ENCODE measurements at regions not wholly inside any gene's neighbourhood (a gene's known extent, or its start where the extent isn't known, plus 50 kb on each side); places are given as distances from the start of the nearest gene placed in this dataset.

DNA sequence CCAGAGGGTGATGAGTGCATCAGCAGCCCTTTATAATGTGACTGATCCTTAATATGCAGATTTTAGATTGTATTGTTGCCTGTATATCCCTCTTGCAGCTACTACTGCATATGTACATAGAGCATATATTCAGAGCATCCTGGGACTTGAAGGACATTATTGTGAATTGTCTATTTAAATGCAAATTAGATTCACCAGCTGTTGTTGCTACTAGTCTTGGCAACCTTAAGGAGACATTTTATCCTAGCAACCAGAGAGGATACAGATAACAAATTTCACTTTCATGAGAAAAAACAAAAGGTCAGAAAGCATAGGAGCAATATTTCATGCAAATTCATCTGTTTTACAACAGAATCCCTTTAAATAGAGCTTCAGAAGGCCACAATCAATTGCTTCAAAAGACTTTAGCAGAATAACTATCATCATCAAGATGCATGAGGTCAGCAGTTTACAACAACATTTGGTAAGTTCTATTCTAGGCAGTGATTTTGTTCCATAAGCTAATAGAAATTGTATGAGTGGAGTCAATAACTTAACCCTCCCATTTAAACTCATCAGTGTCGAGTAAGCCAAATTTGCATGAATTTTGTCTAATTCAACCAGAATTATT lies 148.6 kb downstream of the GC start:
- ChIA-PET POLR2A (ENCODE audit: unreplicated experiment) (no interaction called here), CTCF (no interaction called here)
- no peak for DNase-seq
- no peaks in the 10 kb centered on the region for H3F3A ChIP-seq (ENCODE audit: insufficient read depth, low read depth)
- no peaks in the 10 kb centered on the region for H3K36me3 ChIP-seq (ENCODE audit: low read depth)
- intact Hi-C loops (cut with micrococcal nuclease; ENCODE audit: unreplicated experiment) = no loop called here
- H3K4me3 ChIP-seq = no peak overlapping the region
- H3K27me3 ChIP-seq (ENCODE audit: insufficient read depth, low read depth) = no peaks in the 10 kb centered on the region
- no peaks in the 10 kb centered on the region for H3K9me3 ChIP-seq (ENCODE audit: insufficient read depth, low read depth)
- no peaks in the 10 kb centered on the region for H4K20me1 ChIP-seq (ENCODE audit: insufficient read depth)
- no peaks in the 10 kb centered on the region for H3K4me1 ChIP-seq (replicated peaks; ENCODE audit: insufficient read depth)
- H2AFZ ChIP-seq = no peak overlapping the region
- TF ChIP-seq, protein P1, sequence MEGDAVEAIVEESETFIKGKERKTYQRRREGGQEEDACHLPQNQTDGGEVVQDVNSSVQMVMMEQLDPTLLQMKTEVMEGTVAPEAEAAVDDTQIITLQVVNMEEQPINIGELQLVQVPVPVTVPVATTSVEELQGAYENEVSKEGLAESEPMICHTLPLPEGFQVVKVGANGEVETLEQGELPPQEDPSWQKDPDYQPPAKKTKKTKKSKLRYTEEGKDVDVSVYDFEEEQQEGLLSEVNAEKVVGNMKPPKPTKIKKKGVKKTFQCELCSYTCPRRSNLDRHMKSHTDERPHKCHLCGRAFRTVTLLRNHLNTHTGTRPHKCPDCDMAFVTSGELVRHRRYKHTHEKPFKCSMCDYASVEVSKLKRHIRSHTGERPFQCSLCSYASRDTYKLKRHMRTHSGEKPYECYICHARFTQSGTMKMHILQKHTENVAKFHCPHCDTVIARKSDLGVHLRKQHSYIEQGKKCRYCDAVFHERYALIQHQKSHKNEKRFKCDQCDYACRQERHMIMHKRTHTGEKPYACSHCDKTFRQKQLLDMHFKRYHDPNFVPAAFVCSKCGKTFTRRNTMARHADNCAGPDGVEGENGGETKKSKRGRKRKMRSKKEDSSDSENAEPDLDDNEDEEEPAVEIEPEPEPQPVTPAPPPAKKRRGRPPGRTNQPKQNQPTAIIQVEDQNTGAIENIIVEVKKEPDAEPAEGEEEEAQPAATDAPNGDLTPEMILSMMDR (conservative IDR thresholded peaks at IDR 0.05) = no peak
- TF ChIP-seq EZH2 (IDR thresholded peaks at IDR 0.05; ENCODE audit: low read depth) = no peak
- no peaks in the 10 kb centered on the region for H3K79me2 ChIP-seq (ENCODE audit: low read depth)
- H3K27ac ChIP-seq = no peak overlapping the region
- H3K9me2 ChIP-seq (ENCODE audit: insufficient read depth) = no peaks in the 10 kb centered on the region
- no peak overlapping the region for H3K4me2 ChIP-seq
- BruUV-seq (replicated peaks) = no TSS peak

- no peaks in the 10 kb centered on the region for H3K36me3 ChIP-seq (ENCODE audit: low read depth)
- BruUV-seq (replicated peaks) = no TSS peak
- no peak overlapping the region for H3K4me2 ChIP-seq
- DNase-seq = no peak
- no peak overlapping the region for H3K27ac ChIP-seq
- no peak overlapping the region for H3K4me3 ChIP-seq
- no peaks in the 10 kb centered on the region for H4K20me1 ChIP-seq (ENCODE audit: insufficient read depth)
- H3K4me1 ChIP-seq (replicated peaks; ENCODE audit: insufficient read depth) = no peaks in the 10 kb centered on the region
- TF ChIP-seq, protein P1 (conservative IDR thresholded peaks at IDR 0.05) = no peak
- TF ChIP-seq EZH2 (IDR thresholded peaks at IDR 0.05; ENCODE audit: low read depth) = no peak
- intact Hi-C loops (cut with micrococcal nuclease; ENCODE audit: unreplicated experiment) = no loop called here
- no peaks in the 10 kb centered on the region for H3K9me3 ChIP-seq (ENCODE audit: insufficient read depth, low read depth)
- H3K27me3 ChIP-seq (ENCODE audit: insufficient read depth, low read depth) = no peaks in the 10 kb centered on the region
- ChIA-PET POLR2A (ENCODE audit: unreplicated experiment) (no interaction called here), CTCF (no interaction called here)
- H3K9me2 ChIP-seq (ENCODE audit: insufficient read depth) = no peaks in the 10 kb centered on the region
- no peak overlapping the region for H2AFZ ChIP-seq
- no peaks in the 10 kb centered on the region for H3K79me2 ChIP-seq (ENCODE audit: low read depth)
- H3F3A ChIP-seq (ENCODE audit: insufficient read depth, low read depth) = no peaks in the 10 kb centered on the region
Observed at GRCh38 chr4:71634364-71634763, 149.5 kb downstream of the GC start.

GRCh38 chr4:71630803-71631202 lies 153.1 kb downstream of the GC start:
- H3K36me3 ChIP-seq (ENCODE audit: low read depth) = no peaks in the 10 kb centered on the region
- H3K9me3 ChIP-seq (ENCODE audit: insufficient read depth, low read depth) = no peaks in the 10 kb centered on the region
- no peaks in the 10 kb centered on the region for H3K79me2 ChIP-seq (ENCODE audit: low read depth)
- H3F3A ChIP-seq (ENCODE audit: insufficient read depth, low read depth) = no peaks in the 10 kb centered on the region
- BruUV-seq (replicated peaks) = no TSS peak
- H3K4me1 ChIP-seq (replicated peaks; ENCODE audit: insufficient read depth) = no peaks in the 10 kb centered on the region
- H3K9me2 ChIP-seq (ENCODE audit: insufficient read depth) = no peaks in the 10 kb centered on the region
- H2AFZ ChIP-seq = no peak overlapping the region; the same call in 1 of the 2 replicates
- ChIA-PET CTCF (no interaction called here), POLR2A (ENCODE audit: unreplicated experiment) (no interaction called here)
- no peak for TF ChIP-seq EZH2 (IDR thresholded peaks at IDR 0.05; ENCODE audit: low read depth)
- TF ChIP-seq, protein P1 (conservative IDR thresholded peaks at IDR 0.05) = no peak
- H3K27me3 ChIP-seq (ENCODE audit: insufficient read depth, low read depth) = no peaks in the 10 kb centered on the region
- peak overlapping the region; percentile 18; the same call in 1 of the 2 replicates for H3K27ac ChIP-seq
- H4K20me1 ChIP-seq (ENCODE audit: insufficient read depth) = no peaks in the 10 kb centered on the region
- H3K4me3 ChIP-seq = no peak overlapping the region
- intact Hi-C loops (cut with micrococcal nuclease; ENCODE audit: unreplicated experiment) = no loop called here
- DNase-seq = no peak
- no peak overlapping the region for H3K4me2 ChIP-seq

Data from PC-9 (cell line).